HG02870 (cell line): ENCODE measurements at regions not wholly inside any gene's neighbourhood (a gene's known extent, or its start where the extent isn't known, plus 50 kb on each side); places are given as distances from the start of the nearest gene placed in this dataset.
A peak's percentile ranks its signal among the peaks of the same experiment; 100 is the strongest.
"Not testable (repeated sequence)": the region's sequence is repeated elsewhere in the genome, so short reads cannot be mapped to it uniquely, and the experiment has no call there.

Source experiments
- ATAC-seq: cut with Tn5 transposase; IDR thresholded peaks from one replicate; pipeline ENCODE4 v1.9.1; 2021; ENCODE audit warnings: mild to moderate bottlenecking, moderate library complexity; ENCODE audit not compliant: unreplicated experiment

DNA sequence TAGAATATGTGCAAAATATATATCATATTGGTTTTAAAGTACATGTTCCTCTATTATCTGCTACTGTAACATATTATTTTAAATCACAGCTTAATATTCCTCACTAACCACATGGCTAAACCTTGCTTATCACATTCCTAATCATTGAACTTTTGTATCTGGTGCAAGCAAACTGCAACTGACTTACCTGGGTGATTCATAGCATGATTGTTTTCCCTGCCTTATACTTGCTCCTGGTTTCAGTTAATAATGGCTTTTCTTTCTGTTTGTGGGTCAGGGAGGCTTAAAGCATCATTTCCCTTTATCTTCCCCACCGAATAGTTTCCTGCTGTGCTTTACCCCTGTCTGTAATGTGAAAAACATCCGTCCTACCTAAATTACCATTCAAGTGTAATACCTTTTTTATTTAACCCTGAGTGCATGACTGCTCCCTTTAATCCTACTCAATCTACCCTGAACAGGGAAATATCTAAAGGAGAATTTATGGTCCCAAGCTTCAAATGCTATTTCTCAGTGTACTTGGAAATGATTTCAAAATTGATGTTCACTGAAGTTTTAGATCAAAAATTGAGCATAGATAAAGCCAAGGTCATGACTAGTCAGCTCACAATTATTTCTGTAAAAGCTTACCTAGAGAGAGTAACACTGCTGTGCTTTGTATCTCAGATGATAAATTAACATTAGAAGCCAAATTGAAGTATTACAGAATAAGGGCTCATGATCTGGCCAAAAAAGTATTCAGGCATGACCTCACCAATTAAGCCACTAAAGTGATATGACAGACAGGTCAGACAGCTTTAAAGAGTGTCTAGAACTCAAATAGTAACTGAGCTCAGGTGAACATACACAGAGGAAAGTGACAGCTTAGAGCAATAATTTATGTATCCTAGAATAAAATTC lies 507.1 kb downstream of the BRINP3 start:
- ATAC-seq: no peak

DNA sequence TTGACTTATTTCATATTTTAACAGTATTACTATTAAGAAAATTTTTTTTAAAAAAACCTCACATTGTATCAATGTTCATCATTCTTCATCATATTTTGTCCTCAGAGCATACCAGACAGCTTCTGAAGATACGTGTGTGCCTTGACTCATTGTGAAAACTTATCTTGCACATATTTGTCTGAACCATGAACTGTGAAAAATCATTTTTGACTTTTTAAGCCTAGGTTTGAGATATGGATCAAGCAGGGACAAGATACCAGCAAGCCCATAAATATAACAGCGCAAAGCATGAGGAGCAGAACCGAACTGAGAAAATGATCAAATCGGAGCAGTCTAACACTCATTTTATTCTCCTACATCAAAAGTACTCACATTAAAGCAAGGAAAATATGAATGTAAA lies 506.0 kb downstream of the BRINP3 start:
- no peak for ATAC-seq

DNA sequence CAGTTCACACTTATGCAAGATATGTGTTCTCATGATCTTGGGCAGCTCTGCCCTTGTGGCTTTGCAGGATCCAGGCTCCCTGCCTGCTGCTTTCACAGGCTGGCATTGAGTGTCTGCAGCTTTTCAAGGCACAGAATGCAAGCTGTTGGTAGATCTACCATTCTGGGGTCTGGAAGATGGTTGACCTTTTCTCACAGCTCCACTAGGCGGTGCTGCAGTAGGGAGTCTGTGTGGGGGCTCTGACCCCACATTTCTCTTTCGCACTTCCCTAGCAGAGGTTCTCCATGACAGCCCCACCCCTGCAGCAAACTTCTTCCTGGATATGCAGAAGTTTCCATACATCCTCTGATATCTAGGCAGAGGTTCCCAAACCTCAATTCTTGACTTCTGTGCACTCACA lies 500.5 kb downstream of the BRINP3 start:
- ATAC-seq: no peak

DNA sequence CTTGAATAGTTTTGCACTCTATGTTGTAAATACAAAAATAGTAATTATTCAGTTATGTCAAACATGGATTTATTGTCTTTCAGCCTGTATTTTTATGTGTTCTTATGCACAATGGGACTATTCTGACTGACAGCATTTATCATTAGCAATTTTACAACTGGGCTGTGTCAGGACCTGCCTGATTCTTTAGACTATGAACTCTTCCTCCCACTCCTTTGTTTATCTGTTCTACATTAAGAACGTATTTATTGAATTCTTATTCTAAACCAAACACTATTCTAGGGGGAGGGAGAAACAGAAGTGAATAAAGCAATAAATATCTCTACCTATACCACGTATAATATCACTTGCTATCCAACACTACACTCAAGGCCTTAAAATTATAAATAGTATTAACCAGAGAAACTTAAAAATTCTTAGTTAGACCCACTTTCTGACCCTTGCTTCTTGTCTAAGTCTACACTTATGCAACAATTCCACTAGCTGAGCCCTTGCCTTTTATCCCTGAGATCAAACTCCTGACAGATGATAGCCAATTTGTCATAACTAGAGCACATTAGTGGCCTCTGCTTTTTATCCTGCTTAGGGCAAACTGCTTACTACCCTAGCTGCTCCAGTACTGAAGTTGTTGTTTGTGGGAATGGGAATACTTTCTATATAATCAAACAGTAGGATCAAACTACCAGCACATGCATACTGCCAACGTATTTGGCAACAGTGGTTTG lies 494.3 kb downstream of the BRINP3 start:
- no peak for ATAC-seq

DNA sequence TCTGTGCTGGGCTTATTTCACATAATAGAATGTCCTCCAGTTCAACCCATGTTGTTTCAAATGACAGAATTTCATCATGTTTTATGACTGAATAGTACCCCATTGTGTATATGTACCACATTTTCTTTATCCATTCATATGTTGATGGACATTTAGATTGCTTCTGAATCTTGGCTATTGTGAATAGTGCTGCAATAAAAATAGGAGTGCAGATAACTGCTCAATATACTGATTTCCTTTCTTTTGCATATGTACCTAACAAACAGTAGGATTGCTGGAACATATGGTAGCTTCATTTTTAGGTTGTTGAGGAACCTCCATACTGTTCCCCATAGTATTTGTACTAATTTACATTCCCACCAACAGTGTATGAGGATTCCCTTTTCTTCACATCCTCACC lies 491.1 kb downstream of the BRINP3 start:
- ATAC-seq: no peak

DNA sequence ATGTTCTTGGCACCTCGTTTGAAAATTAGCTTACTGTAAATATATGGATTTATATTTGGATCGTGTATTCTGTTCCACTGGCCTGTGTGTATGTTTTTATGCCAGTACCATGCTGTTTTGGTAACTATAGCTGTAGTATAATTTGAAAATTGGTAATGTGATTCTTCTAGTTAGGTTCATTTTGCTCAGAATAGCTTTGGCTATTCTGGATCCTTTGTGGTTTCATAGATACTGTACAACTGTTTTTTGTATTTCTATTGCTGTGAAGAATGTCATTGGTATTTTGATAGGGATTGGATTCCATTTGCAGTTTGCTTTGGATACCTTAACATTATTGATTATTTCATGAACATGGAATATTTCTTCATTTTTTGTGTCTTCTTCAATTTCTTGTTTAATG lies 490.2 kb downstream of the BRINP3 start:
- ATAC-seq: no peak

DNA sequence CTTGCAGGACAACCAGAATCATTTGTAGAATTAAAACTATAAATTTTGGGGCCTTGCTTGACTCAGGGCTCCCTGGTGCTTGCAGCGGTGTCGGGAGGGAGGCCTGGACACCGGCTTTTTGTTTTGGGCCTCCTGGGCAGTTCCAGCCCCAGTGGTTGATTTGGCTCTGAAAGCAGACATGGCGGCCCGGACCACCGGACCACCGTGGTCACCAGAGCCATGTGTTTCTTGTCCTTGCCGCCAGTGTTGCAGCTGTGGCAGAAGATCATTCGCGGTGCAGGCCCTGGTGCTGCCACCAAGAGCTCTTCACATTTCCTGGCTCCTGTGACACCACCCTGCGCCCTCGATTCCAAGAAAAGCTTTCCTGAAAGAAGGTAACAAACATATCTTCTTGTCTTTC lies 484.8 kb downstream of the BRINP3 start:
- no peak for ATAC-seq

DNA sequence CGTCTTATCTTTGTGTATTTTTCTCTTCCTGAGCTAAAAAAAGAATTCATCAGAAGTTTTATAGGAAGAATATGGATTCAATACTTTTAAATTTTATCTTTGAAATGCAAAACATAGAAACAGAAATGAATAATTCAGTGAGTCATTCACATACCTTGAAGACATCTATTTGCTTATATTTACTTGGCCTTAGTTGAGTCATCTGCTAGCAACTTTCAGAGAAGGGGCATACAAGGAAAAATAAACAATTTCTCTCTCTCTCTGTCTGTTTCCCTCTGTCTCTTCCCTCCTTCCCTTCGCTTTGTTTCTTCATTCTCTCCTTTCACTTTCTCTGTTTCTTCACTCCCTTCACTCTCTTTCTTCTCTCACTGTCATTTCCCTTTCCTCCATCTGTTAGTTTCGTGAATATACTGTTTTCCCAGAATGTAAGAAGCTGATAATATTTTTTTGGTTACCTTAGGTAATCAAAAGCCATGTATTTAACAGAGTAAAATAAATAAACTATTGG lies 477.2 kb downstream of the BRINP3 start:
- ATAC-seq: no peak

DNA sequence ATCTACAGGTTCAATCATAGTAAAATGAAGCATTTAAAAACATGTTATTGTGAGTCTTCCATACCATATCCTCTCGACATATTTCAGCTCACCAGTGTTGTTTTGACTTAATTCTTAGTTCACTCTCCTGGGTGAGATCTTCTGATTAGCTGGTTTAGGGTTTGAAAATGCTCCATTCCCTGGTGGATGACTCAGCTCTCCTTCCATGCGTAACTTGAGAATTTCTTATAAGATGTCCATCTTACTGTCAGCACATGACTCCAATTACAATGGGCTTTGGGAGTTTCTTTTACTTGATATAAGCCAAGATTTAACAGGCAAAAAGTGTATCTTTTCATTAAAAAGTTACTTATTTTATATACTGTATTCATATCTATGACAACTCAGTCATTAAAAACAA lies 476.5 kb downstream of the BRINP3 start:
- no peak for ATAC-seq

DNA sequence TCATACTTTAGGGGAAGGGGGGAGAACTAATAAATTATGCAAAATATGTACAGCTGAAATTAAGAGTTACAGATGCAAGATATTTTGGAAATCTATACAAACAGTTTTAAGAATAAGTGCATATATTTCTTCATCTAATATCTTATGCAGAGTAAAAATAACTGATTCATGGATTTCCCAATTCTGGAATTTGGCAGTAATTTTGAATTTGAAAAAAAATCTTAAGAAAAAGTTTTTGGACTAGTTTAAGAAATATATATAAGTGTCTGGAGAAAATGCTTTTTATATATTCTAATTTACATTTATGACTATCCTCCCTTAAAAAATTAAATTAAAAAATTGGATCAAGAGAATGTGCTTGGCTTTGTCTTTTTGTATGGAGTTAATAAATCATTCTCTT lies 474.3 kb downstream of the BRINP3 start:
- ATAC-seq: no peak

DNA sequence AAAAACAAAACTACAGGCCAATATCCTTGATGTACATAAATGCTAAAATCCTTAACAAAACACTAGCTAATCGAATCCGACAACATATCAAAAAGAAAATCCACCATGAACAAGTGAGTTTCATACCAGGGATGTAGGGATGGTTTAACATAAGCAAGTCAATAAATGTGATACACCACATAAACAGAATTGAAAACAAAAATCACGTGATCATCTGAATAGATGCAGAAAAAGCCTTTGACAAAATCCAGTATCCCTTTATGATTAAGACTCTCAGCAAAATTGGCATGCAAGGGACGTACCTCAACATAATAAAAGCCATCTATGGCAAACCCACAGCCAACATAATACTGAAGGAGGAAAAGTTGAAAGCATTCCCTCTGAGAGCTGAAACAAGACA lies 466.1 kb downstream of the BRINP3 start:
- no peak for ATAC-seq

DNA sequence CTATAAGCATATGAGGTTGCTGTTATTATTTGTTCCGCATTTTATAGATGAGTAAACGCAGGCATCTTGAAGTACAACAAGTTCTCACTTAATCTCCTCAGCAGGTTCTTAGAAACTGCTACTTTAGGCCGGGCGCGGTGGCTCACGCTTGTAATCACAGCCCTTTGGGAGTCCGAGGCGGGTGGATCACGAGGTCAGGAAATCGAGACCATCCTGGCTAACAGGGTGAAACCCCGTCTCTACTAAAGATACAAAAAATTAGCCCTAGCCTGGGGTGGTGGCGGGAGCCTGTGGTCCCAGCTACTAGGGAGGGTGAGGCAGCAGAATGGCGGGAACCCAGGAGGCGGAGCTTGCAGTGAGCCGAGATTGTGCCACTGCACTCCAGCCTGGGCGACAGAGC lies 458.5 kb downstream of the BRINP3 start:
- ATAC-seq: not testable (repeated sequence)

DNA sequence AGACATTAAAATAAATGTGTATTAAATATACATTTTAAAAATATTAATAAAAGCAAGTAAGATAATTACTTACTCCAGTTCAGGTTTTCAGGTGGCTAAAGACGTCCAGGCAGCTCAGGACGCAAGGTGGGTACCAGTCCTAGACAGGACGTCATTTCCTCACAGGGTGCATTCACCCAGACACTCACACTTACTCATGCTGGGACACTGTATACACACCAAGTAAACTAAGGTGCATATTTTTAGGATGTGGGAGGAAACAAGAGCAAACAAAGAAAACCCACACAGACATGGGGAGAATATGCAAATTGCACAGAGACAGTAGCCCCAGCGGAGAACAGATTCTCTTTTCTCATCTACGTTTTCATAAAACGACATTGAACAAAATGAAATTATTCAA lies 457.9 kb downstream of the BRINP3 start:
- ATAC-seq: no peak

DNA sequence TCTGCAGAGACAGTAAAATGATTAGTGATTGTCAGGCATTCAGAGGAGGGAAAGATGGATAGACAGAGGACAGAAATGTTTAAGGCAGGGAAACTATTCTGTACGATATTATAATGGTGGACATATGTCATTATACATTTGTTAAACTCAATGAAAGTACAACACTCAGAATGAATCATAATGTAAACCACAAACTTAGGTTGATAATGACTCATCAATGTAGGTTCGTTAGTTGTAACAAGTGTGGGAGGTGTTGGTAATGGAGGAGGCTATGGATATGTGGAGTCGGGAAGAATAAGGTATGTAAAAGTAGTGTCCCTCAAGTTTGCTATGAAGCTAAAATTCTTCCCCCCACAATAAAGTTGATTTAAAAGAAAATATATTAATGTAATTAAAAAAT lies 455.0 kb downstream of the BRINP3 start:
- peak; percentile 80 for ATAC-seq

DNA sequence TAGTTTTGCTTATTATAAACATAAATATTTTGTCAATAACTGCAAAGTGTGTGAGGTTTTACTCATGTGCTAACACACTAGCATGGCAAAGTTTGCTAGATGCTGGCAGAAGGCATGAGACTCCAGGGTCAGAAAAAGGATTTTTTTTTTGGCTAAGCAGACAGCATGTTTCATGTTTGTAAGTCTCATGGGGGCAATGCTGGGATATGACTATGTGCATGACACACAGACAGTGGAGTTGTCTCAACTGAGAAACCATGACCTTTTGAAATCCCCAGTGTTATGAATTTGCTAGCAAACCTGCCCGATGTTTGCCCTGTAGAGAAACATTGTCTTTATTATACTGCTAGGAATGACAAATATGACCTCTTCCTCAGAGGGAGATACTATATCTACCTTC lies 448.2 kb downstream of the BRINP3 start:
- no peak for ATAC-seq

DNA sequence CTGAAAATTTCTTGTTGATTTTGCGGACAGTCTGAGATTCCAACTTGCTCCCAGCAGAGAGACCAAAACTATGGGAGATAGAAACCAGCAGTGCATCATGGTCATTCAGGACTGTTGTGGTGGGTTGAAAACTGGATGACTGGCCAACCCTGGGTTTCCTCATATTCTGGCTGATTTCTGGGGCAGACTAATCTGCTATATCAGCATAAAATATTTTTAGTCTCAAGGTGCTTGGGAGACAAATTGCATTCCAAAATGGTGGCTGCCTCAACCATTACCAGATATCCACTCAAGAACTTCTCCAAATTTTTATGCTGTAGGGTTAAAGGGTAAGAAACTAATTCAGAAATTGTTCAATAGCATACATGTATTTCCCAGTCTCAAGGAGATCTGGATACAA lies 434.0 kb downstream of the BRINP3 start:
- ATAC-seq: no peak

DNA sequence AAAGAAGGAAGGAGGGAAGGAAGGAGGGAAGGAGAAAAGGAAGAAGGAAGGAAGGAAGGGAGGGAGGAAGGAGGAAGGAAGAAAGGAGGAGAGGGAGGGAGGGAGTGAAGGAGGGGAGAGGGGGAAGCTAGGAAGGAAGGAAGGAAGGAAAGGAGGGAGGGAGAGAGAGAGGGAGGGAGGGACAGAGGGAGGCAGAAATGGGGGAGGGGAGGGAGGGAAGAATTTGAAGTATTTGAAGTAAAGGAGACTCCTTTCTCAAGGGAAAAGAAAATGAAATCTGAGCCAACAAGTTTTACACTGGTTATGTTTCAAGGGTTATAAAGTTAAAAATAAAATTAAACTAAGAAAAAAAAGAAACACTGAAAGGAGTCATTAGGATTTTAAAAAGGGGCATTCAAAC lies 431.4 kb downstream of the BRINP3 start:
- no peak for ATAC-seq
